ENCODE measurements at regions not wholly inside any gene's neighbourhood (a gene's known extent, or its start where the extent isn't known, plus 50 kb on each side); places are given as distances from the start of the nearest gene placed in this dataset.
A peak's percentile ranks its signal among the peaks of the same experiment; 100 is the strongest.

DNA sequence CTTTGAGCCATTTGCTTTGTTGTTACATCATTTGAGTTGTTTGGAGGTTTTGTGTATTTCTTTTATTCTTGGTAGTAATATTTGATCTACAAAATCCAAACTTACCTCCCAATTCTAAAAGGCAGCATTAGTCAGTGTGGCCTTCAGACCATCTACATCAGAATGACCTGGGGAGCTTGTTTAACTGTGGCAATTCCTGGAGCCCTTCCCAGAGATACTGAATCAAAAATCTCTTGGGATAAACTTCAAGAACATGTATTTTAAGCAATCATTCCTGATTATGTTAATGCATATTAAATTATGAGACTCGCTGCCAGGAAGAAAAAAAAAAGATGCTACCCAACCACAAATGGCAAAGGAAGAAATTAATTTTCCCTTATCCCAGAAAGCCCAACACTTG, 268.9 kb upstream of the PDE4D start:
- DNase-seq: no peak

- peak; percentile 6 to 21 for DNase-seq
Observed at GRCh38 chr5:60161340-60161934, 267.9 kb upstream of the PDE4D start.

GRCh38 chr5:60149081-60149480, 255.6 kb upstream of the PDE4D start:
- DNase-seq: no peak

- no peak for DNase-seq
Observed at GRCh38 chr5:60148366-60148765, 254.8 kb upstream of the PDE4D start.

DNA sequence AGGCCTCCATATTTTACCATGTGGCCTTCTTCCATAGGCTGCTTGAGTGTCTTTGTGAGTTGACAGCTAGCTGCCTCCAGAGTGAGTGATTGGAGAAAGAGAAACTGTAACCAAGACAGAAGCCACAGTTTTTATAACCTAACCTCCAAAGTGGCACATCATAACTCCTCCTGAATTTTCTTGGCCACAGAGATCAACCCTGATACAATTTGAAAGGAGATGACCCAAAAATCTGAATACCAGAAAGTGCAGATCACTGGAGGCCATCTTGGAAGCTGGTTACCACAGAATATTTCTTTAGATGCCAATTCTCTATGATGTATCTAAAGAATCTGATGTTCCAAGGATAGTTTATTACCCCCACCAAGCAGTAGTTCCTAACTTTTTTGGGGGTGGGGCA, 254.3 kb upstream of the PDE4D start:
- no peak for DNase-seq

- no peak for DNase-seq
Observed at GRCh38 chr5:60143942-60144549, 250.5 kb upstream of the PDE4D start.

GRCh38 chr5:60141119-60141518, 247.6 kb upstream of the PDE4D start:
- DNase-seq: no peak

GRCh38 chr5:60136841-60137240, 243.3 kb upstream of the PDE4D start:
- no peak for DNase-seq

DNA sequence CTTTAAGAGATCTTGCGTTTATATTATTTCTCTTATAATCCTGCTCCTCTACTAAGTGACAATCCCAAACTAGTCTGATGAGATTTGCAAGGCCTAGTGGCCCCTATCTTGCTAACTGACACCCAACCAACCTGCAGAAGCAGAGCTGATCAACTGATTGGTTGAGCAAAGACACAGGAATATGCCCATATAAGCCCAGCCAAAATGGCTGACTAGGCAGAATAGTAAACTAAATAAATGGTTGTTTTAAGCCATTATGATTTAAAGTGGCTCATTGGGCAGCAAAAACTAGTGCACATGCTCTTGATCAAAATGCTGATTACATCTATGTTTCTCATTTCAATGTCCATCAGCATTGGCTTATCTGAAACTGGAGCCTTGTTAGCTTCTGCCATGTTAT, 238.0 kb upstream of the PDE4D start:
- no peak for DNase-seq

DNA sequence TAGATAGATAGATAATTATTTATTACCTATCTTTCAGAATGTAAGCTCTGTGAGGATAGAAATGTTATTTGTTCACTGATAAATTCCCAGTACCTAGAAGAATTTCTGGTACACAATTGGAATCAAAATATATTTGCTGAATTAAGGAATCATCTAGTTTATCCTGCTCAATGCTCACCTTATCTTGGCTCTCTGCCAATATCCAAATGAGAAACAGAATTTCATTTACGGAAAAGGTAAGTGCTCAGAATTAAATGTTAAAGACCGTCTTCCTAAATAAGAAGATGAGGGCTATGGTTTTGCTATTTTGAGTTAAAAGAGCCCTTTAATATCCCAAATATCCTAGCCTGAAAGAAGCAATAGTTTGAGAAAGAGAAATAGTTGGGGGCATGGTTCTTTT, 232.1 kb upstream of the PDE4D start:
- DNase-seq: no peak

DNA sequence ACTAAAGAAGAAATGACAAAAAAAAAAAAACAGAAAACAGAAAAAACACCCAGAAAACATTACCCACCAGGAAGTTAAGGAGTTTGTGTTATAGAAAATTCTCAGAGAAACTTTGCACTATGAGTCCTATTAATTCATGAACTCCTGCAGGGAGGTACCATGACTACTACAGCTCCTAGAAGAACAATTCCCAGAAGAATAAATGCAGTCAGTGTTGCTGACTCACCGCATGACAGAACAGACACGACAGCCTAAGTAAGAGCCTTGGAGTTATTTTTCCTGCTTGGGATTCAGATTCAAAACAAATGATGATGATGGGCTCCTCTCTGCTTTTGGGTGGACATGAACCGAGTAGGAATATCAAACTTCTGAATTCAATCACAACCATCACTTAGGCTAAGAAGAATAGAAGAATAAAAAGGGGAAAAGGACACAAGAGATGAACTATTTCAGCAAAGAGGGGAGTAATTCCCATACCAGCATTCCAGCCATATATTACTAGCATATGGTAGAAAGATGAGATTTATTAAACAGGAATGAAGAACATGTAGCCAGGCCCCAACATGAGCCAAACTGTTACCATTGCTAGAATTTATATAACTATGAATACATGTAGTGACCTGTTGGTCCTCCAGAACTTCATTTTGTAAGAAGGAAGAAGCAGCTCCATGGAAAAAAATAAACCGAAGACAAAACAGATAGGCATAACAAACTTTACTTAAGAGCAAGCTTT, 209.6 kb upstream of the PDE4D start:
- DNase-seq: no peak

- no peak for DNase-seq
Observed at GRCh38 chr5:60101573-60101972, 208.0 kb upstream of the PDE4D start.

DNA sequence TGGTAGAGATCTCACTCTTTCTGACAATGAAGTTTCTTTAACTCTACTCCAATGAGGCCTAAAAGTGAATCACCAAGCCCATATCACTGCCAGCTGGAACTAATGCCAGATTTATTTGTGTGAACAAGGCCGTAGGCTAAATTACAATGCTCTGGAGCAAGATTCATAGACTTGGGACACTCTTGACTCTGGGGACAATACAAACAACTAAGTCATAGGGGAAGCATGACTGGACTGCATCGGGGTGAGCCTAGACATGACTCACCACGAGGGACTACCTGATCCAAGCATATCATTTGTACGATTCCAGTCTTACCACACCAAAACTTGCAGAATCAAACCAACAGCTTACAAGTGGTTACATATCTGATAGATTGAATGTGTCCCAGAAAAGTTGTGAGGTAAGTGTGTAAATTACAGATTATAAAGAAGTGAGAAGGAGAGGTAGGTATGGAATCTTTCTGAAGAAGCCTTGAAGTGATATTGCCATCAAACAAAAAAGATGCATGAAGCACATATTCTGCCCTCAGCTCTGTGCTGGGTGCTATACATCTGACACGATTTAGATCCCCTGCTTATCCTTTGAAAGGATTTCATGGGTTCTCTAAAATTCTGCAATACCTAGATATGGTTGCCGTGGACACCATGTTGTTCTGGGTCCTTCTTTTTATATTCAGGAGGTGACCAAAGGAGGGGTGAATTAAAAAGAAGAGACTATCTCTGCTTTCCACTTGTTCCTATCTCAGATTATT, 199.3 kb upstream of the PDE4D start:
- no peak for DNase-seq

DNA sequence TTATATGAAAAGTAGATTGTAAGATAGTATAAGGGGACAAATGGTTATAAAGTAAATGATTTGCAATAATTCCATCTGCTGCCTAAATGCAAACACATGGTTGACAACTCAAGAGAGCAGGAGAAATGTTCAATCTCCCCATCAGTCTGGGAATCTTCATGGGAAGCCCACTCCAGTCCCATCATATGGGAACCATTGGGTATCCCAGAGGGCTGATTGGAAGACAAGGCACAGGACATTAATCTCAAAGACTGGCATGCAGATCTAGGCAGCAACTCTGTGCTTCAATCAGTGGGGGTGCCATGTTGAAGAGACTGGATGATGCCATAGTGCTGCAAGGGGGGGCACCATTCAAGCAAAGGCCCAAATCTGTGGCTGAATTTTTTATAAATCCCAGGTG, 193.1 kb upstream of the PDE4D start:
- no peak for DNase-seq

DNA sequence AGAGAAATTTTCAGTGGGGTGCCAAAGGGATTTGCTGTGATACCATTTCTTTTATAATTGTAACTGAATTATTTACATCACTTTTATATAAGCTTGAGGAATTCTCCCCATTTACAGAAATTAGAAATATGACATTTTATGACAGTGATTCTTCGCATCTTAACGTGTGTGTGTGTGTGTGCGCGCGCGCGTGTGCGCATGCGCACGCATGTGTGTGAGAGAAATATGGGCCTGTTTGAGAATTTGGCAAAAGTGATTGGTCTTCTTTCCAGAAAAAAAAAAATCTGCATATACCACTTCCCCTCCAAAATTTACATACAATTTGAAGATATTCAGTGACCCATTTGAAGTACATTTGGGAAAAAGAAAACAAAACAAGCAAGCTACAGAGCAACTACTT, 190.7 kb upstream of the PDE4D start:
- DNase-seq: no peak

DNA sequence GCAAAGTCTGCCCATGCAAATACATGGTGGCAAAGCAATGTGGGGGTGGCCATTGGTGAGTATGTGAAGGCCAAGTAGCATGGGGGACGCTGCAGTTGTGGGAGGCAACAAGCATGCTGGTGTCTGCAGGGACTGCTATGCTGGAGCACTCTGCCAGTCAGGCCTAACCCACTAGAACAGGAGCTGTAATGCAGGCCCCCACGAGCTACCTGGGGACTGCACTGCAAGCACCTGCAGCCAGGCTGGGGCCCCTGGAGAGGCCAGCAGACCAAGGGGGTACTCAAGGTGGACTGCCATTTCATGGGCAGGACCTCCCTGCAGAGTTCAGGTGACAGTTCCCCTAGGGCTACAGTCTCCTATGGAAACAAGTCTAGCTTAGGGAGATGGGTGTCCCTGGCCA, 183.8 kb upstream of the PDE4D start:
- no peak for DNase-seq

DNA sequence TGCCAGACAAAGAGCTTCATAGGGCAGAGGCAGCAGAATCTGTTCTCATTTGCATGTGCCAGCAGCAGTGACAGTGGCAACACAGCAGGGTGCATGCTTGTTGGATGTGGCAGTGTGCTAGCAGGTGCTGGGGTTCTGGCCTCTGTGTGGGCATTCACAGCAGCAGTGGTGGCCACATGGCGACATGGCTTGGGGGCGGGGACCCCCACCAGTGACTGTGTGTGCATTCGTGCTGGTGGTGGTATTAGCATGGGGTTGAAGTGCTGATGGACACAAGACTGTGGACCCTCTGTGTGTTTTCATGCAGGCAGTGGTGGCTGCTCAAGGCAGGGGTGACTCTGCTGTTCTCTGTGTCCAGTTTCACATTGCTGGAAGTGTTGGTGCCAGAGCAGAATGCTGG, 183.2 kb upstream of the PDE4D start:
- DNase-seq: no peak

DNA sequence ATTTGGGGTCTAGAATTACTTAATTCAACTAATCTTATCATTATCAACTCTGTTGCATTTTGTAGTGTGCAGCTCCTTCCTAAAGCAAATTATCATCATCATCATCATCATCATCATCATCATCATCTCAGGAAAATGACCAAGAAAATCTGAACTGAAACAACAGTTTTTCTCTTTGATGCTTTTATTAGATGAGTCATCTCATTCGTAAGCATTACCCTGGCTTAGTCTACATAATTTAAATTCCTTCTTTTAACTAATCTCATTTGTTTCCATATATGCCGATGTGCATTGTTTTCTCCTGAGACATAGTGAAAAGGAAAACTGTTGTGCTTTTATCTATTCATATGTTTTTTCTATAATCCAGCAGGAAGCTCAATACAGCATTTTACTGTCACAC, 173.0 kb upstream of the PDE4D start:
- no peak for DNase-seq

DNA sequence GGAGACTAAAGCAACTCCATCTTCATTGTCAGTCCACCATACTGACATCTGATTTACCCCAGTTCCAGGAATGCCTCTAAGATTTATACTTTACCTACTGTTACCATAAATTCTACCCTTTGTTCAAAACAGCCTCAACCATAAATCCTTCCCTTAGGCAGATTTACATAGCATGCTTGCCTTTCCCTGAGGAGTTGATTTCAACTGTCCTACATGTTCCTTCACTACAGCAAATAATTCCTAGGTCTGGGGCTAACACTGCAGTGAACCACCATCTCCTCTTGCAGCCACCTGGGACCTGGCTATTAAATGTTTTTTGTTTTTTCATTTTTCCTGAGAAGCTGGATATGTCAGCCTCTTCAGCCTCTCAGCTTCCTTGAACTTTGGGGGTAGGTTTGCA, 166.9 kb upstream of the PDE4D start:
- no peak for DNase-seq

- DNase-seq: no peak
Observed at GRCh38 chr5:60056191-60056590, 162.7 kb upstream of the PDE4D start.

DNA sequence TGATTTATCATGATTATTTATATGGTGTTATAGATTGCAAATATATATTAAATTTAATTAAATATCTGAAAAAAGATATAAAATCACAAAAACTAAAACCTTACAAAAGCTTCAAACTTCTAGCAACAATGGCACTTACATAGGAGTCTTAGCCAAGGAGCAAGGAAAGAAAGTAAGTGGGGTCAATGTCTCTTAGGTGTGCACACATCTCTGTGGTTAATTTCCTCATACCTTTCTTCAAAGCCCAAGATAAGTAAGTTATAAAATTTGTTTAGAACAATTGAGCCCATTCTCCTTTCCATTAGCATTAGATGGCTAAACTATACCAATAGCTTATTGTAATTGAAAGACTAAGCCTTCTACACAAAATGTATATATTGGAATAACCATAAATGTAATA, 161.6 kb upstream of the PDE4D start:
- DNase-seq: no peak

GRCh38 chr5:60041996-60042664, 148.6 kb upstream of the PDE4D start:
- peak in 1 of 2 experiments; percentile 21 for DNase-seq

GRCh38 chr5:60041508-60041907, 148.0 kb upstream of the PDE4D start:
- DNase-seq: peak in 1 of 2 experiments; percentile 20
